Stomach (tissue), 8 donors: ENCODE measurements at regions not wholly inside any gene's neighbourhood (a gene's known extent, or its start where the extent isn't known, plus 50 kb on each side); places are given as distances from the start of the nearest gene placed in this dataset.

Experiments used
- DNase-seq, 2 donors: peaks; one replicate each; pipeline versions ENCODE4 v3.0.0 to v3.0.0-alpha.2; 2013 to 2019
- H3K27ac ChIP-seq, 5 donors: fragments of 200-600 bp in 4 of 5; sonication (generic) in 4 of 5; one replicate each; pipeline ENCODE4 v1.5.1; 2013 to 2019; ENCODE audit warnings: mild to moderate bottlenecking in 1 of 5, moderate library complexity in 1 of 5
- H3K27me3 ChIP-seq, 3 donors: fragments of 200-600 bp; sonication (generic); one replicate each; pipeline ENCODE4 v1.5.1; 2017 to 2019; ENCODE audit warnings: mixed run types in 1 of 3
- H3K36me3 ChIP-seq, 4 donors: fragments of 200-600 bp; sonication (generic); 1 replicate in 3 of 4; 2 replicates in 1 of 4; pipeline ENCODE4 v1.5.1; 2016 to 2019
- H3K4me1 ChIP-seq, 4 donors: fragments of 200-600 bp; sonication (generic); one replicate each; pipeline ENCODE4 v1.5.1; 2016 to 2019
- H3K4me3 ChIP-seq, 4 donors: fragments of 200-600 bp; sonication (generic) in 3 of 4; one replicate each; pipeline ENCODE4 v1.5.1; 2016 to 2019; ENCODE audit warnings: mild to moderate bottlenecking in 1 of 4
- H3K9me3 ChIP-seq, 4 donors: fragments of 200-600 bp; sonication (generic); one replicate each; pipeline ENCODE4 v1.5.1; 2016 to 2019
- CTCF ChIP-seq, 7 experiments: fragments of 450-650 bp in 4 of 7; fragments of 200-600 bp in 3 of 7; sonication (generic) in 3 of 7; IDR thresholded peaks; one replicate each; pipeline ENCODE4 v1.5.1; 2016 to 2019; ENCODE audit warnings: antibody characterized with exemption in 7 of 7, control low read depth in 2 of 7, mild to moderate bottlenecking in 1 of 7
- EP300 ChIP-seq: sonication (generic); formaldehyde crosslinking; IDR thresholded peaks from one replicate; pipeline ENCODE4 v1.6.1; 2017; ENCODE audit warnings: antibody characterized with exemption
- POLR2A ChIP-seq, 4 donors: fragments of 450-650 bp; IDR thresholded peaks; one replicate each; pipeline ENCODE4 v1.6.1; 2016; ENCODE audit warnings: antibody characterized with exemption in 4 of 4, control low read depth in 2 of 4, mild to moderate bottlenecking in 1 of 4, moderate library complexity in 1 of 4
- POLR2AphosphoS5 ChIP-seq, 3 donors: sonication (generic); formaldehyde crosslinking; IDR thresholded peaks; one replicate each; pipeline ENCODE4 v1.6.1; 2016; ENCODE audit warnings: antibody characterized with exemption in 3 of 3
- WGBS, 5 donors: extraction: QIAGEN DNeasy Blood & Tissue Kit in 3 of 5; methylation state at CpG; one replicate each; pipeline versions ENCODE4 v1.1.5 to v1.1.7; 2013 to 2018; 5-methylcytosine and 5-hydroxymethylcytosine counted together
- intact Hi-C: fragments of 100-400 bp; cut with DNase I; formaldehyde crosslinking; loops from one replicate; pipeline ENCODE4 v1.15.1; 2023; ENCODE audit warnings: low total_unique reads
- donor health status: healthy with polysubstance abuse.
- donor health status: Bipolar disorder and iron deficiency.
- donor health status: healthy.

DNA sequence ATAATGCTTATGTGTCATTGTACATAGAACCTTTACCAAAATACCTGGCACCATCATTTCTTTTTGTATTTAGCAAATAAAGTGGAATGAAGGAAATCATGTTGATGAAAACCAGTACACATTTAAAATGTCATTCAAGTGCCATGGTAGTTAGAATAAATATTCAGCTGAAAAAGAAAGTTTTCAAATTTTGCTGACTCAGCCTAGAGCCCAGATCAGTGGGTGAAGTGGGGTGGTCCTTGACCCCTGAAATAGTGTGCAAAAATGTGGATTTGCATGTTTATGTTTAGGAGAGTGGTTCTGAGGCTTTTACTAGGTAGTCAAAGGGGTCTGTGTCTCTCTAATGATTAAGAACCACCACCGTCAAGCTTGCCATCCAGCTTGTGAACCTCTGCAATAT, 418.7 kb downstream of the ETNK1 start:
- Histone ChIP-seq H3K27ac (no peak overlapping the region), H3K27me3 (no peaks in the 10 kb centered on the region), H3K4me1 (no peaks in the 10 kb centered on the region), H3K4me3 (no peak overlapping the region), H3K36me3 (no peaks in the 10 kb centered on the region), H3K9me3 (no peaks in the 10 kb centered on the region)
- TF ChIP-seq EP300, result no peak
- TF ChIP-seq CTCF (IDR thresholded peaks at IDR 0.05), result no peak
- no peak for TF ChIP-seq POLR2A (IDR thresholded peaks at IDR 0.05)
- TF ChIP-seq POLR2AphosphoS5 (IDR thresholded peaks at IDR 0.05), result no peak
- intact Hi-C loops, result no loop called here
- no peak for DNase-seq
- WGBS, 5 donors, result 53 to 90% (median 71%) methylated on average over 1 of the region's 1 CpG

- Histone ChIP-seq H3K36me3 (no peaks in the 10 kb centered on the region), H3K9me3 (no peaks in the 10 kb centered on the region), H3K4me1 (no peaks in the 10 kb centered on the region), H3K27me3 (no peaks in the 10 kb centered on the region), H3K4me3 (no peak overlapping the region), H3K27ac (no peak overlapping the region)
- intact Hi-C loops, result no loop called here
- no peak for DNase-seq
- TF ChIP-seq POLR2AphosphoS5 (IDR thresholded peaks at IDR 0.05) (no peak), EP300 (no peak), POLR2A (IDR thresholded peaks at IDR 0.05) (no peak), CTCF (IDR thresholded peaks at IDR 0.05) (no peak)
- WGBS, 5 donors, result 74 to 94% (median 78%) methylated on average over 1 of the region's 1 CpG
These were observed 424.2 kb downstream of the ETNK1 start for GRCh38 chr12:23049180-23049579.

DNA sequence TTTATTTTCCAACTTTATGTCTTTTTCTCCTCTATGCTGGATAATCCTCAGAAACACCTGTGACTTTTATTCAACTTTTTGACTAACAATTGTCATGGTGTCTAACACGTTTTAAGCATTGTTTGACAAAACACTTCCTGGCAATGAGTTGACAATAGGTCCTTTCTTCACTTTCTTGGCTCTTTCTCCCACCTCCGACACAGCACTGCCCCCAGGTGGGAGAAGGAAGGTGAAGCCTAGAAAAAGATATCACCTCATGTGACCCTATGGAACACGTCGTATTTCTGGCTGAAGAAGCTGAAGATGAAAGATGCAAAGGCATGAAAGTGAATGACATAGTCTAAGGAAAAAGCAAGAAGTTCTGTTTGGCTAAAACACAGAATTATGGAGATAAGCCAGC, 430.0 kb downstream of the ETNK1 start:
- 5 to 19% (median 9%) methylated on average over 4 of the region's 4 CpGs for WGBS, 5 donors
- H3K9me3 ChIP-seq, result no peaks in the 10 kb centered on the region
- intact Hi-C loops, result no loop called here
- H3K4me3 ChIP-seq, result no peak overlapping the region
- peak in 1 of 2 donors; percentile 30 for DNase-seq
- no peaks in the 10 kb centered on the region for H3K36me3 ChIP-seq
- H3K4me1 ChIP-seq, result no peaks in the 10 kb centered on the region
- peak in 2 of 7 experiments; percentile 7 to 10 for TF ChIP-seq CTCF (IDR thresholded peaks at IDR 0.05)
- TF ChIP-seq POLR2A (IDR thresholded peaks at IDR 0.05), result no peak
- no peak overlapping the region for H3K27ac ChIP-seq
- H3K27me3 ChIP-seq, result no peaks in the 10 kb centered on the region

- no peaks in the 10 kb centered on the region for H3K36me3 ChIP-seq
- H3K4me3 ChIP-seq, result no peak overlapping the region
- TF ChIP-seq POLR2AphosphoS5 (IDR thresholded peaks at IDR 0.05) (no peak), EP300 (no peak), CTCF (IDR thresholded peaks at IDR 0.05) (no peak), POLR2A (IDR thresholded peaks at IDR 0.05) (no peak)
- DNase-seq, result no peak
- intact Hi-C loops, result no loop called here
- H3K4me1 ChIP-seq, result no peaks in the 10 kb centered on the region
- H3K27me3 ChIP-seq, result no peaks in the 10 kb centered on the region
- no peaks in the 10 kb centered on the region for H3K9me3 ChIP-seq
- no peak overlapping the region for H3K27ac ChIP-seq
- 37 to 55% (median 42%) methylated on average over 2 of the region's 2 CpGs for WGBS, 5 donors
These were observed 432.6 kb downstream of the ETNK1 start for GRCh38 chr12:23057571-23057970.

- H3K9me3 ChIP-seq, result no peaks in the 10 kb centered on the region
- no peak for DNase-seq
- no peak overlapping the region for H3K4me3 ChIP-seq
- no peaks in the 10 kb centered on the region for H3K36me3 ChIP-seq
- no peaks in the 10 kb centered on the region for H3K27me3 ChIP-seq
- no peak overlapping the region for H3K27ac ChIP-seq
- WGBS, 5 donors, result 76 to 87% (median 80%) methylated on average over 3 of the region's 3 CpGs
- TF ChIP-seq POLR2A (IDR thresholded peaks at IDR 0.05) (no peak), EP300 (no peak), CTCF (IDR thresholded peaks at IDR 0.05) (no peak)
- H3K4me1 ChIP-seq, result no peaks in the 10 kb centered on the region
- intact Hi-C loops, result no loop called here
These were observed 435.2 kb downstream of the ETNK1 start for GRCh38 chr12:23060161-23060560.
